Activated CD4-positive, alpha-beta T cell treated with anti-CD3 and anti-CD28 coated beads for 36 hours (primary cell): ENCODE measurements at regions not wholly inside any gene's neighbourhood (a gene's known extent, or its start where the extent isn't known, plus 50 kb on each side); places are given as distances from the start of the nearest gene placed in this dataset.

Experiments used
- ATAC-seq: fragments of 200-7000 bp; cut with Tn5 transposase; one replicate; pipeline ENCODE4 v1.10.0; 2021; ENCODE audit warnings: mild to moderate bottlenecking, moderate library complexity
- CTCF ChIA-PET: fragments of 350-600 bp; sonication (Branson Sonifier 250); formaldehyde crosslinking; loops from one replicate; lab custom pipeline; 2021; ENCODE audit warnings: antibody characterized with exemption; lab: Charles Lee
- POLR2A ChIA-PET: fragments of 350-600 bp; sonication (Branson Sonifier 250); formaldehyde crosslinking; loops from one replicate; lab custom pipeline; 2021; ENCODE audit warnings: antibody characterized with exemption, inconsistent platforms; lab: Charles Lee
- DNase-seq: peaks from one replicate; pipeline ENCODE4 v3.0.0-alpha.2; 2020
- H3K27ac Mint-ChIP-seq: one replicate; pipeline ENCODE4 v1.8.0; 2021; ENCODE audit warnings: mixed read lengths
- H3K27me3 Mint-ChIP-seq: one replicate; pipeline ENCODE4 v1.8.0; 2021; ENCODE audit warnings: mixed read lengths
- H3K36me3 Mint-ChIP-seq: one replicate; pipeline ENCODE4 v1.8.0; 2021; ENCODE audit warnings: low read depth, mixed read lengths
- H3K4me1 Mint-ChIP-seq: one replicate; pipeline ENCODE4 v1.8.0; 2021; ENCODE audit warnings: mixed read lengths
- H3K4me3 Mint-ChIP-seq: one replicate; pipeline ENCODE4 v1.8.0; 2021; ENCODE audit warnings: mild to moderate bottlenecking, moderate library complexity, mixed read lengths
- H3K9me3 Mint-ChIP-seq: one replicate; pipeline ENCODE4 v1.8.0; 2021; ENCODE audit warnings: low read depth, mixed read lengths
- intact Hi-C, 2 experiments: fragments of 100-400 bp; cut with DNase I in 1 of 2; cut with micrococcal nuclease in 1 of 2; formaldehyde crosslinking; loops; one replicate each; pipeline versions ENCODE4 v1.14.2 to v1.15.1; 2022 to 2024; cut with DNase I, micrococcal nuclease

GRCh38 chr1:185645162-185645640 is 89.0 kb upstream of the HMCN1 start:
- H3K4me3 Mint-ChIP-seq, result no peak overlapping the region
- ChIA-PET POLR2A (no interaction called here), CTCF (interaction anchor here (0.5 to 1.8 kb wide), 3 partner anchors 21 to 91 kb away, joined by 3 read pairs; no protein-coding TSS in a partner anchor)
- H3K36me3 Mint-ChIP-seq, result no peaks in the 10 kb centered on the region
- H3K27ac Mint-ChIP-seq, result no peak overlapping the region
- DNase-seq (no peak), ATAC-seq (no peak)
- H3K27me3 Mint-ChIP-seq, result no peaks in the 10 kb centered on the region
- H3K4me1 Mint-ChIP-seq, result peaks cover 35% of the 10 kb centered on the region
- H3K9me3 Mint-ChIP-seq, result peaks cover 8% of the 10 kb centered on the region
- intact Hi-C loops, result no loop called here

- peak; percentile 48 for DNase-seq
- intact Hi-C loops, result no loop called here
- no peaks in the 10 kb centered on the region for H3K27me3 Mint-ChIP-seq
- POLR2A ChIA-PET, result no interaction called here
- peak; percentile 93 for ATAC-seq
- no peaks in the 10 kb centered on the region for H3K36me3 Mint-ChIP-seq
- H3K27ac Mint-ChIP-seq, result no peak overlapping the region
- no peak overlapping the region for H3K4me3 Mint-ChIP-seq
- peaks cover 35% of the 10 kb centered on the region for H3K4me1 Mint-ChIP-seq
- CTCF ChIA-PET, result interaction anchor here (0.6 kb wide), 1 partner anchor 22 kb away, joined by 3 read pairs; no protein-coding TSS in a partner anchor
- peaks cover 8% of the 10 kb centered on the region for H3K9me3 Mint-ChIP-seq
These were observed 89.7 kb upstream of the HMCN1 start for GRCh38 chr1:185644531-185644930.

GRCh38 chr1:185636848-185637247 is 97.3 kb upstream of the HMCN1 start:
- ATAC-seq (peak; percentile 95), DNase-seq (peak; percentile 63)
- no peak overlapping the region for H3K4me3 Mint-ChIP-seq
- ChIA-PET CTCF (interaction anchor here (1.0 to 1.2 kb wide), 2 partner anchors 41 to 70 kb away, joined by 3 to 4 read pairs; no protein-coding TSS in a partner anchor), POLR2A (interaction anchor here (0.6 to 0.8 kb wide), 2 partner anchors 249 to 319 kb away, joined by 3 to 4 read pairs; partner anchors contain the start of gene IVNS1ABP)
- H3K36me3 Mint-ChIP-seq, result peaks cover 8% of the 10 kb centered on the region
- peak overlapping the region; percentile 69 for H3K27ac Mint-ChIP-seq
- H3K9me3 Mint-ChIP-seq, result peaks cover 4% of the 10 kb centered on the region
- intact Hi-C loops, result loop anchor here (1.0 to 10.0 kb wide), 8 partner anchors 68 to 1472 kb away; partner anchors contain the start of gene IVNS1ABP (in 1 of the 2)
- H3K4me1 Mint-ChIP-seq, result peaks cover 14% of the 10 kb centered on the region
- H3K27me3 Mint-ChIP-seq, result no peaks in the 10 kb centered on the region

- Mint-ChIP-seq H3K27ac (no peak overlapping the region), H3K4me1 (peaks cover 14% of the 10 kb centered on the region), H3K36me3 (peaks cover 8% of the 10 kb centered on the region), H3K4me3 (no peak overlapping the region), H3K27me3 (no peaks in the 10 kb centered on the region), H3K9me3 (peaks cover 3% of the 10 kb centered on the region)
- intact Hi-C loops, result loop anchor here (5.0 to 10.0 kb wide), 2 partner anchors 197 to 1470 kb away; no protein-coding TSS in a partner anchor
- DNase-seq (no peak), ATAC-seq (no peak)
- ChIA-PET POLR2A (no interaction called here), CTCF (interaction anchor here (0.7 to 0.9 kb wide), 3 partner anchors 11 to 309 kb away, joined by 3 to 4 read pairs (median 4); no protein-coding TSS in a partner anchor)
These were observed 99.5 kb upstream of the HMCN1 start for GRCh38 chr1:185634704-185635103.

GRCh38 chr1:185632659-185633423 is 101.3 kb upstream of the HMCN1 start:
- no peak for ATAC-seq
- no peaks in the 10 kb centered on the region for H3K27me3 Mint-ChIP-seq

GRCh38 chr1:185631843-185632242 is 102.3 kb upstream of the HMCN1 start:
- Mint-ChIP-seq H3K36me3 (peaks cover 3% of the 10 kb centered on the region), H3K9me3 (no peaks in the 10 kb centered on the region), H3K27ac (no peak overlapping the region), H3K4me3 (no peak overlapping the region), H3K27me3 (no peaks in the 10 kb centered on the region), H3K4me1 (peaks cover 6% of the 10 kb centered on the region)
- ChIA-PET CTCF (no interaction called here), POLR2A (no interaction called here)
- intact Hi-C loops, result loop anchor here in 1 of 2 experiments (10.0 kb wide), 1 partner anchor 1467 kb away; no protein-coding TSS in a partner anchor
- no peak for DNase-seq
- ATAC-seq, result no peak

More at GRCh38 chr1:185632659-185633423, 101.3 kb upstream of the HMCN1 start:
- H3K27ac Mint-ChIP-seq, result no peak overlapping the region
- ChIA-PET CTCF (no interaction called here), POLR2A (no interaction called here)
- no peaks in the 10 kb centered on the region for H3K9me3 Mint-ChIP-seq
- intact Hi-C loops, result loop anchor here in 1 of 2 experiments (10.0 kb wide), 1 partner anchor 1468 kb away; no protein-coding TSS in a partner anchor
- no peak overlapping the region for H3K4me3 Mint-ChIP-seq
- no peak for DNase-seq
- peaks cover 14% of the 10 kb centered on the region for H3K4me1 Mint-ChIP-seq
- peaks cover 3% of the 10 kb centered on the region for H3K36me3 Mint-ChIP-seq

GRCh38 chr1:185627761-185628501 is 106.3 kb upstream of the HMCN1 start:
- ChIA-PET CTCF (interaction anchor here (1.2 kb wide), 1 partner anchor 44 kb away, joined by 3 read pairs; no protein-coding TSS in a partner anchor), POLR2A (no interaction called here)
- no peaks in the 10 kb centered on the region for H3K9me3 Mint-ChIP-seq
- H3K27me3 Mint-ChIP-seq, result no peaks in the 10 kb centered on the region
- H3K27ac Mint-ChIP-seq, result no peak overlapping the region
- no peaks in the 10 kb centered on the region for H3K4me1 Mint-ChIP-seq
- no peak for ATAC-seq
- intact Hi-C loops, result no loop called here
- no peak for DNase-seq
- no peak overlapping the region for H3K4me3 Mint-ChIP-seq
- no peaks in the 10 kb centered on the region for H3K36me3 Mint-ChIP-seq

- no peaks in the 10 kb centered on the region for H3K36me3 Mint-ChIP-seq
- no peak overlapping the region for H3K27ac Mint-ChIP-seq
- intact Hi-C loops, result no loop called here
- CTCF ChIA-PET, result no interaction called here
- DNase-seq (no peak), ATAC-seq (no peak)
- POLR2A ChIA-PET, result no interaction called here
- H3K27me3 Mint-ChIP-seq, result no peaks in the 10 kb centered on the region
- H3K9me3 Mint-ChIP-seq, result no peaks in the 10 kb centered on the region
- H3K4me1 Mint-ChIP-seq, result no peaks in the 10 kb centered on the region
- no peak overlapping the region for H3K4me3 Mint-ChIP-seq
These were observed 107.0 kb upstream of the HMCN1 start for GRCh38 chr1:185627171-185627570.

GRCh38 chr1:185626344-185626743 is 107.8 kb upstream of the HMCN1 start:
- ChIA-PET CTCF (interaction anchor here (0.6 kb wide), 1 partner anchor 26 kb away, joined by 3 read pairs; no protein-coding TSS in a partner anchor), POLR2A (no interaction called here)
- no peaks in the 10 kb centered on the region for H3K27me3 Mint-ChIP-seq
- H3K4me3 Mint-ChIP-seq, result no peak overlapping the region
- no peak for ATAC-seq
- no peaks in the 10 kb centered on the region for H3K4me1 Mint-ChIP-seq
- no peaks in the 10 kb centered on the region for H3K9me3 Mint-ChIP-seq
- DNase-seq, result no peak
- no peak overlapping the region for H3K27ac Mint-ChIP-seq
- no peaks in the 10 kb centered on the region for H3K36me3 Mint-ChIP-seq
- intact Hi-C loops, result no loop called here

GRCh38 chr1:185610954-185611353 is 123.2 kb upstream of the HMCN1 start:
- intact Hi-C loops, result no loop called here
- Mint-ChIP-seq H3K36me3 (peaks cover 2% of the 10 kb centered on the region), H3K9me3 (peaks cover 5% of the 10 kb centered on the region), H3K4me1 (no peaks in the 10 kb centered on the region), H3K27ac (no peak overlapping the region), H3K4me3 (no peak overlapping the region), H3K27me3 (no peaks in the 10 kb centered on the region)
- CTCF ChIA-PET, result interaction anchor here (0.6 kb wide), 2 partner anchors 66 to 407 kb away, joined by 3 to 5 read pairs; no protein-coding TSS in a partner anchor
- ATAC-seq (no peak), DNase-seq (no peak)
- POLR2A ChIA-PET, result interaction anchor here (0.6 kb wide), 1 partner anchor 170 kb away, joined by 4 read pairs; no protein-coding TSS in a partner anchor

GRCh38 chr1:185608177-185608576 is 126.0 kb upstream of the HMCN1 start:
- no peak for ATAC-seq
- CTCF ChIA-PET, result no interaction called here

More at GRCh38 chr1:185608177-185608576, 126.0 kb upstream of the HMCN1 start:
- H3K9me3 Mint-ChIP-seq, result no peaks in the 10 kb centered on the region
- no peak for DNase-seq
- no peak overlapping the region for H3K4me3 Mint-ChIP-seq
- H3K4me1 Mint-ChIP-seq, result no peaks in the 10 kb centered on the region
- no peaks in the 10 kb centered on the region for H3K27me3 Mint-ChIP-seq
- intact Hi-C loops, result no loop called here
- POLR2A ChIA-PET, result no interaction called here
- H3K27ac Mint-ChIP-seq, result no peak overlapping the region
- H3K36me3 Mint-ChIP-seq, result no peaks in the 10 kb centered on the region
